ENCODE measurements at regions not wholly inside any gene's neighbourhood (a gene's known extent, or its start where the extent isn't known, plus 50 kb on each side); places are given as distances from the start of the nearest gene placed in this dataset.

- Mint-ChIP-seq H3K27me3 (ENCODE audit: low read depth) (no peaks in the 10 kb centered on the region; the same call in 1 of the 2 replicates), H3K4me1 (no peaks in the 10 kb centered on the region), H3K36me3 (ENCODE audit: insufficient read depth in 1 of 3, low read depth in 3 of 3) (no peaks in the 10 kb centered on the region), H3K27ac (no peak overlapping the region), H3K4me3 (no peak overlapping the region), H3K9me3 (no peaks in the 10 kb centered on the region)
- Histone ChIP-seq H2BK15ac (ENCODE audit: low read depth, low read length) (no peak overlapping the region), H3K23ac (ENCODE audit: insufficient read length, low read depth, low read length) (no peak overlapping the region), H3K23me2 (ENCODE audit: insufficient read length, low read depth, low read length, poor library complexity, severe bottlenecking) (no peaks in the 10 kb centered on the region), H4K91ac (ENCODE audit: insufficient read length, low read depth, low read length) (no peak overlapping the region), H2BK5ac (ENCODE audit: insufficient read length, low read length) (no peak overlapping the region), H4K8ac (replicated peaks; ENCODE audit: insufficient read length, low read depth, low read length) (no peak overlapping the region), H3K79me2 (ENCODE audit: insufficient read depth, low read length) (no peaks in the 10 kb centered on the region), H4K20me1 (ENCODE audit: control insufficient read depth, insufficient read depth, insufficient read length) (no peaks in the 10 kb centered on the region), H3K27me3 (ENCODE audit: insufficient read depth, low read length) (no peaks in the 10 kb centered on the region), H3K18ac (ENCODE audit: insufficient read length, low read depth, low read length) (no peak overlapping the region), H2BK12ac (ENCODE audit: insufficient read length, low read depth, low read length) (no peak overlapping the region), H3K9me3 (ENCODE audit: control insufficient read depth, low read depth, low read length) (no peaks in the 10 kb centered on the region), H3T11ph (ENCODE audit: low read length) (no peak overlapping the region), H3K9ac (ENCODE audit: extremely low read depth, insufficient read length, low read length) (no peak overlapping the region), H2BK120ac (ENCODE audit: low read depth, low read length, poor library complexity, severe bottlenecking) (no peak overlapping the region), H3K4me1 (ENCODE audit: insufficient read depth, low read length) (no peaks in the 10 kb centered on the region), H2BK20ac (ENCODE audit: low read depth, low read length, poor library complexity, severe bottlenecking) (no peak overlapping the region), H4K5ac (ENCODE audit: insufficient read length, low read depth, low read length) (no peak overlapping the region), H3K4ac (ENCODE audit: low read depth, low read length) (no peak overlapping the region), H3K79me1 (ENCODE audit: insufficient read depth, low read depth, low read length, poor library complexity, severe bottlenecking) (no peaks in the 10 kb centered on the region), H2AK5ac (ENCODE audit: insufficient read length, low read length) (no peak overlapping the region), H2AFZ (ENCODE audit: low read length) (no peak overlapping the region), H3K56ac (ENCODE audit: insufficient read length, low read depth, low read length) (no peak overlapping the region), H3K4me2 (ENCODE audit: insufficient read depth, insufficient read length, low read length) (no peak overlapping the region), H3K14ac (ENCODE audit: insufficient read depth, low read length) (no peak overlapping the region), H3K27ac (ENCODE audit: insufficient read length, low read depth, low read length) (no peak overlapping the region)
- no peak for DNase-seq
- WGBS (ENCODE audit: extremely low coverage, insufficient read length, low lambda C conversion rate): no CpG with 5 or more reads among the region's 5 CpGs
- TF ChIP-seq CTCF (conservative IDR thresholded peaks at IDR 0.05): no peak
Observed at GRCh38 chr11:79615425-79615824, 174.6 kb upstream of the TENM4 start.

Measured in H9 (cell line).